ENCODE measurements at regions not wholly inside any gene's neighbourhood (a gene's known extent, or its start where the extent isn't known, plus 50 kb on each side); places are given as distances from the start of the nearest gene placed in this dataset.
"Not testable (repeated sequence)": the region's sequence is repeated elsewhere in the genome, so short reads cannot be mapped to it uniquely, and the experiment has no call there.

GRCh38 chr22:25496396-25497064 is 67.9 kb upstream of the GRK3 start:
- Histone ChIP-seq H2BK120ac (ENCODE audit: low read depth, low read length) (no peak overlapping the region), H3K79me1 (replicated peaks; ENCODE audit: low read length, poor library complexity, severe bottlenecking) (no peaks in the 10 kb centered on the region), H4K91ac (ENCODE audit: low read length) (no peak overlapping the region), H3K4me1 (ENCODE audit: control insufficient read depth, insufficient read depth, low read depth, low read length) (no peaks in the 10 kb centered on the region), H2AFZ (ENCODE audit: low read depth, low read length) (no peak overlapping the region), H3K36me3 (ENCODE audit: control insufficient read depth in 1 of 2, insufficient read depth in 2 of 2, low read depth in 1 of 2, low read length in 2 of 2) (no peaks in the 10 kb centered on the region), H3K9me3 (ENCODE audit: control insufficient read depth, low read length) (no peaks in the 10 kb centered on the region), H2BK5ac (ENCODE audit: low read depth, low read length, poor library complexity, severe bottlenecking) (no peak overlapping the region), H3K4me2 (ENCODE audit: low read length, poor library complexity, severe bottlenecking) (no peak overlapping the region), H2BK15ac (ENCODE audit: low read depth, poor library complexity, severe bottlenecking) (no peak overlapping the region), H3K18ac (ENCODE audit: low read depth in 1 of 2, low read length in 2 of 2) (no peak overlapping the region), H3K9ac (ENCODE audit: low read length) (no peak overlapping the region), H3K4ac (ENCODE audit: low read depth in 1 of 2, low read length in 2 of 2) (no peak overlapping the region), H3K27me3 (ENCODE audit: control insufficient read depth in 1 of 2, insufficient read depth in 1 of 2, low read length in 2 of 2) (peaks cover 0 to 39% of the 10 kb centered on the region in 2 experiments), H3K27ac (ENCODE audit: low read length, poor library complexity, severe bottlenecking) (no peak overlapping the region), H2AK5ac (ENCODE audit: low read length, severe bottlenecking) (no peak overlapping the region), H2BK12ac (ENCODE audit: low read length in 2 of 2) (no peak overlapping the region), H3K14ac (ENCODE audit: low read length in 2 of 2) (no peak overlapping the region), H4K8ac (ENCODE audit: low read length) (no peak overlapping the region), H3K4me3 (ENCODE audit: insufficient read depth in 1 of 2, low read depth in 1 of 2, low read length in 2 of 2) (no peak overlapping the region), H3K23ac (ENCODE audit: low read length in 2 of 2) (no peak overlapping the region)
- WGBS = 13% methylated on average over 1 of the region's 4 CpGs
- DNase-seq = peak; percentile 41

DNA sequence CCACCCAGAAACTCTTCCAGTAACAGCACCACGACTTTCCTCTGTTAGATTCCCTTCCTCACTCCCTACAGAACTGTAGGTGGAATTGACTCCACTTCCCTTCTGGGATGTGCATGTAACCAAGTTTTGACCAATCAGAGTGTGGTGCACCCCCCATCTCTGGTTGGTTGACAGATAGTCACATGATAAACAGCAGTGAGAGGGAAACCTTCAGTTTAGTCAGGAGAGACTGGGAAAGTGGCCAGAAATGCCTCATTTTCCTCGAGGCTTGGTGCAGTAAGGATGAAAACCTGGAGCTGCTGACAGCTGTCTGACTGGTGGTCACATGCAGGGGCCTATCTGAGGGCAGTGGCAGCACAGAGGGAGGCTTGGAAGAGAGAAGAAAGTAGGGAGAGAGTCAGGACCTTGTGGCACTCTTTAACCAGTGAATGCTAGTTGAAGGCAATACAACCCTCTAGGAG is 67.3 kb upstream of the GRK3 start:
- Histone ChIP-seq H4K91ac (ENCODE audit: low read length) (no peak overlapping the region), H2AFZ (ENCODE audit: low read depth, low read length) (no peak overlapping the region), H3K9me3 (ENCODE audit: control insufficient read depth, low read length) (no peaks in the 10 kb centered on the region), H3K18ac (ENCODE audit: low read depth in 1 of 2, low read length in 2 of 2) (no peak overlapping the region), H3K4me1 (ENCODE audit: control insufficient read depth, insufficient read depth, low read depth, low read length) (no peaks in the 10 kb centered on the region), H2AK5ac (ENCODE audit: low read length, severe bottlenecking) (no peak overlapping the region), H3K23ac (ENCODE audit: low read length in 2 of 2) (no peak overlapping the region), H2BK120ac (ENCODE audit: low read depth, low read length) (no peak overlapping the region), H2BK12ac (ENCODE audit: low read length in 2 of 2) (no peak overlapping the region), H3K9ac (ENCODE audit: low read length) (no peak overlapping the region), H3K4me3 (ENCODE audit: insufficient read depth in 1 of 2, low read depth in 1 of 2, low read length in 2 of 2) (no peak overlapping the region), H3K79me1 (replicated peaks; ENCODE audit: low read length, poor library complexity, severe bottlenecking) (no peaks in the 10 kb centered on the region), H4K8ac (ENCODE audit: low read length) (no peak overlapping the region), H3K27me3 (ENCODE audit: control insufficient read depth in 1 of 2, insufficient read depth in 1 of 2, low read length in 2 of 2) (peaks cover 0 to 39% of the 10 kb centered on the region in 2 experiments), H3K4me2 (ENCODE audit: low read length, poor library complexity, severe bottlenecking) (no peak overlapping the region), H3K36me3 (ENCODE audit: control insufficient read depth in 1 of 2, insufficient read depth in 2 of 2, low read depth in 1 of 2, low read length in 2 of 2) (no peaks in the 10 kb centered on the region), H3K14ac (ENCODE audit: low read length in 2 of 2) (no peak overlapping the region), H2BK15ac (ENCODE audit: low read depth, poor library complexity, severe bottlenecking) (no peak overlapping the region), H3K4ac (ENCODE audit: low read depth in 1 of 2, low read length in 2 of 2) (no peak overlapping the region), H3K27ac (ENCODE audit: low read length, poor library complexity, severe bottlenecking) (no peak overlapping the region), H2BK5ac (ENCODE audit: low read depth, low read length, poor library complexity, severe bottlenecking) (no peak overlapping the region)
- 56% methylated on average over 2 of the region's 2 CpGs for WGBS
- DNase-seq = peak; percentile 38

- H2BK5ac ChIP-seq (ENCODE audit: low read depth, low read length, poor library complexity, severe bottlenecking) = no peak overlapping the region
- H2BK12ac ChIP-seq (ENCODE audit: low read length in 2 of 2) = no peak overlapping the region
- no peak overlapping the region for H3K23ac ChIP-seq (ENCODE audit: low read length in 2 of 2)
- no peaks in the 10 kb centered on the region for H3K79me1 ChIP-seq (replicated peaks; ENCODE audit: low read length, poor library complexity, severe bottlenecking)
- H3K18ac ChIP-seq (ENCODE audit: low read depth in 1 of 2, low read length in 2 of 2) = no peak overlapping the region
- H2AFZ ChIP-seq (ENCODE audit: low read depth, low read length) = no peak overlapping the region
- no peak overlapping the region for H2BK15ac ChIP-seq (ENCODE audit: low read depth, poor library complexity, severe bottlenecking)
- no peak for DNase-seq
- no peak overlapping the region for H3K14ac ChIP-seq (ENCODE audit: low read length in 2 of 2)
- H4K8ac ChIP-seq (ENCODE audit: low read length) = no peak overlapping the region
- no peak overlapping the region for H2AK5ac ChIP-seq (ENCODE audit: low read length, severe bottlenecking)
- no peak overlapping the region for H3K27ac ChIP-seq (ENCODE audit: low read length, poor library complexity, severe bottlenecking)
- H2BK120ac ChIP-seq (ENCODE audit: low read depth, low read length) = no peak overlapping the region
- H3K4ac ChIP-seq (ENCODE audit: low read depth in 1 of 2, low read length in 2 of 2) = no peak overlapping the region
- no peak overlapping the region for H3K9ac ChIP-seq (ENCODE audit: low read length)
- no peak overlapping the region for H3K4me3 ChIP-seq (ENCODE audit: insufficient read depth in 1 of 2, low read depth in 1 of 2, low read length in 2 of 2)
- H3K9me3 ChIP-seq (ENCODE audit: control insufficient read depth, low read length) = no peaks in the 10 kb centered on the region
- no peaks in the 10 kb centered on the region for H3K4me1 ChIP-seq (ENCODE audit: control insufficient read depth, insufficient read depth, low read depth, low read length)
- H4K91ac ChIP-seq (ENCODE audit: low read length) = no peak overlapping the region
- no peak overlapping the region for H3K4me2 ChIP-seq (ENCODE audit: low read length, poor library complexity, severe bottlenecking)
- peaks cover 0 to 34% of the 10 kb centered on the region in 2 experiments for H3K27me3 ChIP-seq (ENCODE audit: control insufficient read depth in 1 of 2, insufficient read depth in 1 of 2, low read length in 2 of 2)
- H3K36me3 ChIP-seq (ENCODE audit: control insufficient read depth in 1 of 2, insufficient read depth in 2 of 2, low read depth in 1 of 2, low read length in 2 of 2) = no peaks in the 10 kb centered on the region
- WGBS = 74% methylated on average over 1 of the region's 2 CpGs
Measured at GRCh38 chr22:25497716-25498115, 66.8 kb upstream of the GRK3 start.

DNA sequence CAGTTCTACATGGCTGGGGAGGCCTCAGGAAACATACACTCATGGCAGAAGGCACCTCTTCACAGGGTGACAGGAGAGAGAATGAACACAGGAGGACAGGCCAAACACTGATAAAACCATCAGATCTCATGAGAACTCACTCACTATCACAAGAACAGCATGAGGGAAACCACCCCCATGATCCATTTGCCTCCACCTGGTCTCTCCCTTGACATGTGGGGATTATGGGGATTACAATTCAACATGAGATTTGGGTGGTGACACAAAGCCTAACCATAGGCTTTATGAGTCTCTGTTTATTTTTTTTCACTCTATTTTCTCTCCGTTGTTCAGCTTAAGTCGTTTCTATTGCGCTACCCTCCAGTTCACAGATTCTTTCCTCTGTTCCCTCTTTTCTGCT is 63.8 kb upstream of the GRK3 start:
- H3K27me3 ChIP-seq (ENCODE audit: control insufficient read depth in 1 of 2, insufficient read depth in 1 of 2, low read length in 2 of 2); H2AFZ ChIP-seq (ENCODE audit: low read depth, low read length); H3K4me3 ChIP-seq (ENCODE audit: insufficient read depth in 1 of 2, low read depth in 1 of 2, low read length in 2 of 2); H3K9ac ChIP-seq (ENCODE audit: low read length); DNase-seq; H3K27ac ChIP-seq (ENCODE audit: low read length, poor library complexity, severe bottlenecking); H2BK5ac ChIP-seq (ENCODE audit: low read depth, low read length, poor library complexity, severe bottlenecking); H3K18ac ChIP-seq (ENCODE audit: low read depth in 1 of 2, low read length in 2 of 2); H3K9me3 ChIP-seq (ENCODE audit: control insufficient read depth, low read length); H3K36me3 ChIP-seq (ENCODE audit: control insufficient read depth in 1 of 2, insufficient read depth in 2 of 2, low read depth in 1 of 2, low read length in 2 of 2); H3K4me2 ChIP-seq (ENCODE audit: low read length, poor library complexity, severe bottlenecking); H2BK120ac ChIP-seq (ENCODE audit: low read depth, low read length); H4K91ac ChIP-seq (ENCODE audit: low read length); H4K8ac ChIP-seq (ENCODE audit: low read length); H3K14ac ChIP-seq (ENCODE audit: low read length in 2 of 2); H2BK15ac ChIP-seq (ENCODE audit: low read depth, poor library complexity, severe bottlenecking); H3K79me1 ChIP-seq (replicated peaks; ENCODE audit: low read length, poor library complexity, severe bottlenecking); H3K23ac ChIP-seq (ENCODE audit: low read length in 2 of 2); H3K4ac ChIP-seq (ENCODE audit: low read depth in 1 of 2, low read length in 2 of 2); H2BK12ac ChIP-seq (ENCODE audit: low read length in 2 of 2); H3K4me1 ChIP-seq (ENCODE audit: control insufficient read depth, insufficient read depth, low read depth, low read length); H2AK5ac ChIP-seq (ENCODE audit: low read length, severe bottlenecking): not testable (repeated sequence)
- 100% methylated on average over 3 of the region's 3 CpGs for WGBS
